ENCODE measurements at regions not wholly inside any gene's neighbourhood (a gene's known extent, or its start where the extent isn't known, plus 50 kb on each side); places are given as distances from the start of the nearest gene placed in this dataset.

DNA sequence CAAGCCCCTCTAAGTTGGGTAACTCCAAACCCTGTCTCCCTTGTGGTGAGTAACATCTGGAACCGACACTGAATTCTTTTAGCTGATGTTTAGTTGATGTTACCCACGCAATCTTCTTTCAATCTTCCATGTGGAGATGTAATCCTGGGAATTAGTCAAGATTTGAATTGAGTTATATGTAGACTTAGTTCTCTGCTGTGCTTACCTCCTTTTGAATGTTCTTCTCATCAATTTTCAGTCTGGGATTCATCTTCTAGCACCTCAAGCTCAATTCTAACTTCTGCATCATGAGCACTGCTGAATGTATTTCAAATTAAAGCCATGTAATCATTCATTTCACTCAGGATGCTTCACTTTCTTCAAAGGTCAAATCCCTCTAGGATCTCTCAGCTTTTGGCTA lies 270.6 kb downstream of the FAM170A start:
- Histone ChIP-seq H3K27me3 (ENCODE audit: insufficient read depth, low read length) (no peaks in the 10 kb centered on the region), H2AFZ (ENCODE audit: low read length) (no peak overlapping the region), H4K20me1 (ENCODE audit: insufficient read depth, low read length) (no peaks in the 10 kb centered on the region), H3K36me3 (ENCODE audit: insufficient read depth, low read length) (no peaks in the 10 kb centered on the region), H3K4me2 (ENCODE audit: insufficient read depth, low read length) (no peak overlapping the region), H3K4me3 (ENCODE audit: insufficient read depth, low read length) (no peak overlapping the region), H3K27ac (ENCODE audit: low read depth, low read length) (no peak overlapping the region), H3K4me1 (ENCODE audit: insufficient read depth, low read length) (no peaks in the 10 kb centered on the region), H3K79me2 (ENCODE audit: insufficient read depth, low read length) (no peaks in the 10 kb centered on the region), H3K9me3 (ENCODE audit: low read depth, low read length) (no peaks in the 10 kb centered on the region)
- TF ChIP-seq CTCF (IDR thresholded peaks at IDR 0.05; ENCODE audit: extremely low read depth, low read depth, low read length): no peak
- no peak for DNase-seq (ENCODE audit: insufficient read length, low spot score, missing footprints)

GRCh38 chr5:119902593-119902992 lies 273.2 kb downstream of the FAM170A start:
- no peak for DNase-seq (ENCODE audit: insufficient read length, low spot score, missing footprints)
- Histone ChIP-seq H3K4me3 (ENCODE audit: insufficient read depth, low read length) (no peak overlapping the region), H4K20me1 (ENCODE audit: insufficient read depth, low read length) (no peaks in the 10 kb centered on the region), H3K27ac (ENCODE audit: low read depth, low read length) (no peak overlapping the region), H2AFZ (ENCODE audit: low read length) (no peak overlapping the region), H3K36me3 (ENCODE audit: insufficient read depth, low read length) (no peaks in the 10 kb centered on the region), H3K4me1 (ENCODE audit: insufficient read depth, low read length) (no peaks in the 10 kb centered on the region), H3K27me3 (ENCODE audit: insufficient read depth, low read length) (no peaks in the 10 kb centered on the region), H3K4me2 (ENCODE audit: insufficient read depth, low read length) (no peak overlapping the region), H3K9me3 (ENCODE audit: low read depth, low read length) (no peaks in the 10 kb centered on the region), H3K79me2 (ENCODE audit: insufficient read depth, low read length) (no peaks in the 10 kb centered on the region)
- TF ChIP-seq CTCF (IDR thresholded peaks at IDR 0.05; ENCODE audit: extremely low read depth, low read depth, low read length): no peak

DNA sequence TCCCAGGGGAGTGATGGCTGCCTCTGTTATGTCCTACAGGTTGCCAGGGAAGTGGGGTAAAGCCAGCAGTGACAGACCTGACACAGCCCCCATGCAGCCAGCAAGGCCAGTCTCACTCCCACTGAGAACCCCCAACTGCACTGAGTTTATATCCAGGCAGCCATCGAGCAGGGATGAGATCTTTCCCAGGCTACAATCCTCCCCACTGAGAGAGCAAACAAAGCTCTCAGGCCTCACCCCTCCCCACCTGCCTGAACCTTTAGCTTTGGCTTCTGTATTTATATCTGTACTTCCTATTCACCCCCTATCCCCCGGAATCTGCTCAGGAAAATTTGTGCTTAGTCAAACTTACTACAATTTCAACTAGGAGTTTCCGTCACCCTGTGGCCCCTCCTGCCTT lies 284.1 kb downstream of the FAM170A start:
- no peak for DNase-seq (ENCODE audit: insufficient read length, low spot score, missing footprints)
- H3K79me2 ChIP-seq (ENCODE audit: insufficient read depth, low read length): no peaks in the 10 kb centered on the region
- H3K27ac ChIP-seq (ENCODE audit: low read depth, low read length): no peak overlapping the region
- H3K4me1 ChIP-seq (ENCODE audit: insufficient read depth, low read length): no peaks in the 10 kb centered on the region
- no peak overlapping the region for H3K4me2 ChIP-seq (ENCODE audit: insufficient read depth, low read length)
- H2AFZ ChIP-seq (ENCODE audit: low read length): no peak overlapping the region
- no peaks in the 10 kb centered on the region for H3K27me3 ChIP-seq (ENCODE audit: insufficient read depth, low read length)
- H3K4me3 ChIP-seq (ENCODE audit: insufficient read depth, low read length): no peak overlapping the region
- H3K9me3 ChIP-seq (ENCODE audit: low read depth, low read length): no peaks in the 10 kb centered on the region
- no peaks in the 10 kb centered on the region for H3K36me3 ChIP-seq (ENCODE audit: insufficient read depth, low read length)
- TF ChIP-seq CTCF (IDR thresholded peaks at IDR 0.05; ENCODE audit: extremely low read depth, low read depth, low read length): no peak
- no peaks in the 10 kb centered on the region for H4K20me1 ChIP-seq (ENCODE audit: insufficient read depth, low read length)

DNA sequence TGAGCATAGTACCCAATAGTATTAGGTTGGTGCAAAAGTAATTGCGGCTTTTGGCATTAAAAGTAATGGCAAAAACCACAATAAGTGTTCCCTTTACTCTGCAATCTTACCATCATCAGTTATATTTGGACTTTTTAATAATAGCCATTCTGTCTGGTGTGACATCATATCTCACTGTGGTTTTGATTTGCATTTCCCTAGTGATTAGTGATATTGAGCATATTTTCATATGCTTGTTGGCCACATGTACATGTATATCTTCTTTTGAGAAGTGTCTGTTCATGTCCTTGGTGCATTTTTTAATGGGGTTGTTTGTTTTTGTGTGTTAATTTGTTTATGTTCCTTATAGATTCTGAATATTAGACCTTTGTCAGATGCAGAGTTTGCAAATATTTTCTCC lies 289.9 kb downstream of the FAM170A start:
- Histone ChIP-seq H3K4me3 (ENCODE audit: insufficient read depth, low read length) (no peak overlapping the region), H3K36me3 (ENCODE audit: insufficient read depth, low read length) (no peaks in the 10 kb centered on the region), H3K4me2 (ENCODE audit: insufficient read depth, low read length) (no peak overlapping the region), H3K27ac (ENCODE audit: low read depth, low read length) (no peak overlapping the region), H2AFZ (ENCODE audit: low read length) (no peak overlapping the region), H4K20me1 (ENCODE audit: insufficient read depth, low read length) (no peaks in the 10 kb centered on the region), H3K79me2 (ENCODE audit: insufficient read depth, low read length) (no peaks in the 10 kb centered on the region), H3K4me1 (ENCODE audit: insufficient read depth, low read length) (no peaks in the 10 kb centered on the region), H3K27me3 (ENCODE audit: insufficient read depth, low read length) (no peaks in the 10 kb centered on the region), H3K9me3 (ENCODE audit: low read depth, low read length) (no peaks in the 10 kb centered on the region)
- DNase-seq (ENCODE audit: insufficient read length, low spot score, missing footprints): no peak
- no peak for TF ChIP-seq CTCF (IDR thresholded peaks at IDR 0.05; ENCODE audit: extremely low read depth, low read depth, low read length)
